Esophagus squamous epithelium (tissue), 4 donors: ENCODE measurements at regions not wholly inside any gene's neighbourhood (a gene's known extent, or its start where the extent isn't known, plus 50 kb on each side); places are given as distances from the start of the nearest gene placed in this dataset.

Experiments
- POLR2A ChIP-seq, 4 donors: fragments of 450-650 bp; IDR thresholded peaks; one replicate each; pipeline ENCODE4 v1.6.1; 2017; ENCODE audit warnings: antibody characterized with exemption in 4 of 4, mild to moderate bottlenecking in 4 of 4, moderate library complexity in 3 of 4
- TF ChIP-seq, protein P1 (sequence below), 6 experiments: fragments of 450-650 bp in 4 of 6; fragments of 200-600 bp in 2 of 6; sonication (generic) in 2 of 6; IDR thresholded peaks; one replicate each; pipeline ENCODE4 v1.5.1; 2016 to 2019; ENCODE audit warnings: antibody characterized with exemption in 6 of 6, mild to moderate bottlenecking in 4 of 6, moderate library complexity in 4 of 6

DNA sequence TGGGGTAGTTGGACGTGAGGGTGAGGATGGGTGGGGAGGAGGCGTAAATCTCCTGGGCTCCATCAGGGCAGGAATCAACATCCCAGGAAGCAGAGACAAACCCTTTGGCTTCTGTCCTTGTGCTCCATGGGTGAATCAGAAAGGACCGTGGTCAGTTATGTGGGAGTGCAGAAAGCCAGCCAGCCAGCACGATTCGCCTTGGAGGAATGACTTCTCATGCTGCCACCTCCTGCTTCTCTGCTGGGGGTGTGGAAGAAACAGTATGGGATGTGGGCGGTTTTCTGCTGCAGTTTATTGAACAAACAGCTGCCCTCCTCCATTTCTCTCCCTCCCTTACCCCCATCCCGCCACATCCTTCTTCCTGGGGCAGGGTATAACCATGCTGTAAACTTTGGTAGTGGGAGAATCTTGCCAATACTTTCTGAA, 214.5 kb downstream of the SOX4 start:
- TF ChIP-seq POLR2A (IDR thresholded peaks at IDR 0.05) = no peak
- TF ChIP-seq, protein P1, sequence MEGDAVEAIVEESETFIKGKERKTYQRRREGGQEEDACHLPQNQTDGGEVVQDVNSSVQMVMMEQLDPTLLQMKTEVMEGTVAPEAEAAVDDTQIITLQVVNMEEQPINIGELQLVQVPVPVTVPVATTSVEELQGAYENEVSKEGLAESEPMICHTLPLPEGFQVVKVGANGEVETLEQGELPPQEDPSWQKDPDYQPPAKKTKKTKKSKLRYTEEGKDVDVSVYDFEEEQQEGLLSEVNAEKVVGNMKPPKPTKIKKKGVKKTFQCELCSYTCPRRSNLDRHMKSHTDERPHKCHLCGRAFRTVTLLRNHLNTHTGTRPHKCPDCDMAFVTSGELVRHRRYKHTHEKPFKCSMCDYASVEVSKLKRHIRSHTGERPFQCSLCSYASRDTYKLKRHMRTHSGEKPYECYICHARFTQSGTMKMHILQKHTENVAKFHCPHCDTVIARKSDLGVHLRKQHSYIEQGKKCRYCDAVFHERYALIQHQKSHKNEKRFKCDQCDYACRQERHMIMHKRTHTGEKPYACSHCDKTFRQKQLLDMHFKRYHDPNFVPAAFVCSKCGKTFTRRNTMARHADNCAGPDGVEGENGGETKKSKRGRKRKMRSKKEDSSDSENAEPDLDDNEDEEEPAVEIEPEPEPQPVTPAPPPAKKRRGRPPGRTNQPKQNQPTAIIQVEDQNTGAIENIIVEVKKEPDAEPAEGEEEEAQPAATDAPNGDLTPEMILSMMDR (IDR thresholded peaks at IDR 0.05) = no peak
